ENCODE measurements at regions not wholly inside any gene's neighbourhood (a gene's known extent, or its start where the extent isn't known, plus 50 kb on each side); places are given as distances from the start of the nearest gene placed in this dataset.

GRCh38 chr2:42934580-42935186 lies 142.3 kb upstream of the HAAO start:
- H3K27me3 Mint-ChIP-seq (ENCODE audit: low read depth) = no peaks in the 10 kb centered on the region
- H3K4me1 Mint-ChIP-seq (ENCODE audit: low read depth) = no peaks in the 10 kb centered on the region
- no peaks in the 10 kb centered on the region for H3K36me3 Mint-ChIP-seq (ENCODE audit: low read depth)
- H3K9me3 Mint-ChIP-seq = no peaks in the 10 kb centered on the region
- H3K27ac Mint-ChIP-seq = no peak overlapping the region
- H3K4me3 Mint-ChIP-seq = no peak overlapping the region

- Mint-ChIP-seq H3K27ac (no peak overlapping the region), H3K9me3 (no peaks in the 10 kb centered on the region), H3K4me1 (ENCODE audit: low read depth) (no peaks in the 10 kb centered on the region), H3K36me3 (ENCODE audit: low read depth) (no peaks in the 10 kb centered on the region), H3K27me3 (ENCODE audit: low read depth) (no peaks in the 10 kb centered on the region), H3K4me3 (no peak overlapping the region)
Measured at GRCh38 chr2:42933824-42934254, 141.5 kb upstream of the HAAO start.

GRCh38 chr2:42932271-42933151 lies 140.1 kb upstream of the HAAO start:
- no peaks in the 10 kb centered on the region for H3K36me3 Mint-ChIP-seq (ENCODE audit: low read depth)
- H3K4me1 Mint-ChIP-seq (ENCODE audit: low read depth) = no peaks in the 10 kb centered on the region
- H3K4me3 Mint-ChIP-seq = no peak overlapping the region
- H3K27ac Mint-ChIP-seq = no peak overlapping the region
- H3K27me3 Mint-ChIP-seq (ENCODE audit: low read depth) = no peaks in the 10 kb centered on the region
- H3K9me3 Mint-ChIP-seq = no peaks in the 10 kb centered on the region

GRCh38 chr2:42931818-42932195 lies 139.4 kb upstream of the HAAO start:
- no peaks in the 10 kb centered on the region for H3K9me3 Mint-ChIP-seq
- no peak overlapping the region for H3K4me3 Mint-ChIP-seq
- H3K36me3 Mint-ChIP-seq (ENCODE audit: low read depth) = no peaks in the 10 kb centered on the region
- no peaks in the 10 kb centered on the region for H3K4me1 Mint-ChIP-seq (ENCODE audit: low read depth)
- H3K27ac Mint-ChIP-seq = no peak overlapping the region
- H3K27me3 Mint-ChIP-seq (ENCODE audit: low read depth) = no peaks in the 10 kb centered on the region

GRCh38 chr2:42931146-42931817 lies 138.9 kb upstream of the HAAO start:
- Mint-ChIP-seq H3K27me3 (ENCODE audit: low read depth) (no peaks in the 10 kb centered on the region), H3K4me1 (ENCODE audit: low read depth) (no peaks in the 10 kb centered on the region), H3K4me3 (no peak overlapping the region), H3K9me3 (no peaks in the 10 kb centered on the region), H3K36me3 (ENCODE audit: low read depth) (no peaks in the 10 kb centered on the region), H3K27ac (no peak overlapping the region)

GRCh38 chr2:42930025-42930581 lies 137.7 kb upstream of the HAAO start:
- H3K27me3 Mint-ChIP-seq (ENCODE audit: low read depth) = no peaks in the 10 kb centered on the region
- H3K27ac Mint-ChIP-seq = no peak overlapping the region
- H3K4me1 Mint-ChIP-seq (ENCODE audit: low read depth) = no peaks in the 10 kb centered on the region
- H3K4me3 Mint-ChIP-seq = no peak overlapping the region
- no peaks in the 10 kb centered on the region for H3K36me3 Mint-ChIP-seq (ENCODE audit: low read depth)
- no peaks in the 10 kb centered on the region for H3K9me3 Mint-ChIP-seq

- Mint-ChIP-seq H3K27me3 (ENCODE audit: low read depth) (no peaks in the 10 kb centered on the region), H3K27ac (no peak overlapping the region)
Measured at GRCh38 chr2:42929546-42930024, 137.2 kb upstream of the HAAO start.

GRCh38 chr2:42928692-42929545 lies 136.5 kb upstream of the HAAO start:
- Mint-ChIP-seq H3K4me1 (ENCODE audit: low read depth) (peaks cover 2% of the 10 kb centered on the region), H3K9me3 (no peaks in the 10 kb centered on the region), H3K36me3 (ENCODE audit: low read depth) (no peaks in the 10 kb centered on the region), H3K4me3 (no peak overlapping the region), H3K27ac (no peak overlapping the region), H3K27me3 (ENCODE audit: low read depth) (no peaks in the 10 kb centered on the region)

More at GRCh38 chr2:42929546-42930024, 137.2 kb upstream of the HAAO start:
- Mint-ChIP-seq H3K36me3 (ENCODE audit: low read depth) (no peaks in the 10 kb centered on the region), H3K4me1 (ENCODE audit: low read depth) (peaks cover 1% of the 10 kb centered on the region), H3K4me3 (no peak overlapping the region), H3K9me3 (no peaks in the 10 kb centered on the region)

- Mint-ChIP-seq H3K36me3 (ENCODE audit: low read depth) (no peaks in the 10 kb centered on the region), H3K4me3 (no peak overlapping the region), H3K27me3 (ENCODE audit: low read depth) (no peaks in the 10 kb centered on the region), H3K27ac (no peak overlapping the region), H3K4me1 (ENCODE audit: low read depth) (peaks cover 2% of the 10 kb centered on the region), H3K9me3 (no peaks in the 10 kb centered on the region)
Measured at GRCh38 chr2:42928161-42928691, 135.8 kb upstream of the HAAO start.

GRCh38 chr2:42927334-42928160 lies 135.2 kb upstream of the HAAO start:
- Mint-ChIP-seq H3K27ac (no peak overlapping the region), H3K27me3 (ENCODE audit: low read depth) (no peaks in the 10 kb centered on the region), H3K36me3 (ENCODE audit: low read depth) (no peaks in the 10 kb centered on the region), H3K4me3 (no peak overlapping the region), H3K4me1 (ENCODE audit: low read depth) (peaks cover 2% of the 10 kb centered on the region), H3K9me3 (no peaks in the 10 kb centered on the region)

- no peak overlapping the region for H3K4me3 Mint-ChIP-seq
- no peaks in the 10 kb centered on the region for H3K9me3 Mint-ChIP-seq
- H3K4me1 Mint-ChIP-seq (ENCODE audit: low read depth) = peaks cover 2% of the 10 kb centered on the region
- H3K27ac Mint-ChIP-seq = no peak overlapping the region
- H3K36me3 Mint-ChIP-seq (ENCODE audit: low read depth) = no peaks in the 10 kb centered on the region
- H3K27me3 Mint-ChIP-seq (ENCODE audit: low read depth) = no peaks in the 10 kb centered on the region
Measured at GRCh38 chr2:42926434-42927333, 134.3 kb upstream of the HAAO start.

- H3K36me3 Mint-ChIP-seq (ENCODE audit: low read depth) = no peaks in the 10 kb centered on the region
- H3K4me1 Mint-ChIP-seq (ENCODE audit: low read depth) = peaks cover 2% of the 10 kb centered on the region
- H3K27me3 Mint-ChIP-seq (ENCODE audit: low read depth) = no peaks in the 10 kb centered on the region
- no peak overlapping the region for H3K4me3 Mint-ChIP-seq
- no peaks in the 10 kb centered on the region for H3K9me3 Mint-ChIP-seq
- no peak overlapping the region for H3K27ac Mint-ChIP-seq
Measured at GRCh38 chr2:42925742-42926433, 133.5 kb upstream of the HAAO start.

Data from T-helper 1 cell treated with Interleukin-12 subunit alpha and Interleukin-12 subunit beta and Interleukin-4 antibody, amounts not matched to agents 30 μg/mL and 1 μg/mL, for 36 hours (primary cell).